IPS-20b (cell line): ENCODE measurements at regions not wholly inside any gene's neighbourhood (a gene's known extent, or its start where the extent isn't known, plus 50 kb on each side); places are given as distances from the start of the nearest gene placed in this dataset.
"Not testable (repeated sequence)": the region's sequence is repeated elsewhere in the genome, so short reads cannot be mapped to it uniquely, and the experiment has no call there.

Source experiments
- H3K27ac ChIP-seq: one replicate; pipeline ENCODE4 v1.5.1; 2013; ENCODE audit warnings: low read length
- H3K27me3 ChIP-seq: 2 replicates; pipeline ENCODE4 v1.6.1; 2013; ENCODE audit warnings: mild to moderate bottlenecking, low read length, inconsistent platforms; ENCODE audit not compliant: insufficient read depth
- H3K36me3 ChIP-seq: 2 replicates; pipeline ENCODE4 v1.6.1; 2013; ENCODE audit warnings: low read depth, mild to moderate bottlenecking, inconsistent platforms, low read length, moderate library complexity; ENCODE audit not compliant: insufficient read depth
- H3K4me1 ChIP-seq: 2 replicates; pipeline ENCODE4 v1.6.1; 2013; ENCODE audit warnings: mild to moderate bottlenecking, control low read depth, inconsistent platforms, low read length, moderate library complexity; ENCODE audit not compliant: insufficient read depth
- H3K4me3 ChIP-seq: 2 replicates; pipeline ENCODE4 v1.5.1; 2013; ENCODE audit warnings: mild to moderate bottlenecking, low read length, inconsistent platforms
- H3K9ac ChIP-seq: 2 replicates; pipeline ENCODE4 v1.6.1; 2013; ENCODE audit warnings: low read depth, mild to moderate bottlenecking, inconsistent platforms, low read length, moderate library complexity
- H3K9me3 ChIP-seq: 2 replicates; pipeline ENCODE4 v1.6.1; 2013; ENCODE audit warnings: mild to moderate bottlenecking, low read depth, low read length, inconsistent platforms; ENCODE audit not compliant: insufficient read depth

- H3K4me1 ChIP-seq = no peaks in the 10 kb centered on the region
- no peaks in the 10 kb centered on the region for H3K27me3 ChIP-seq
Measured at GRCh38 chr2:160828076-160828475, 332.2 kb upstream of the TANK start.

GRCh38 chr2:160832381-160832780 lies 327.8 kb upstream of the TANK start:
- not testable (repeated sequence) for H3K36me3 ChIP-seq, H3K27ac ChIP-seq, H3K4me1 ChIP-seq, H3K27me3 ChIP-seq, H3K4me3 ChIP-seq, H3K9ac ChIP-seq
- peaks cover 11% of the 10 kb centered on the region; the same call in 1 of the 2 replicates for H3K9me3 ChIP-seq

More at GRCh38 chr2:160828076-160828475, 332.2 kb upstream of the TANK start:
- Histone ChIP-seq H3K36me3 (no peaks in the 10 kb centered on the region), H3K9ac (no peak overlapping the region), H3K27ac (no peak overlapping the region), H3K4me3 (no peak overlapping the region), H3K9me3 (peaks cover 20% of the 10 kb centered on the region)

GRCh38 chr2:160835166-160835565 lies 325.1 kb upstream of the TANK start:
- no peak overlapping the region for H3K4me3 ChIP-seq
- no peaks in the 10 kb centered on the region for H3K4me1 ChIP-seq
- no peaks in the 10 kb centered on the region for H3K36me3 ChIP-seq
- H3K27me3 ChIP-seq = no peaks in the 10 kb centered on the region
- peaks cover 1% of the 10 kb centered on the region; the same call in 1 of the 2 replicates for H3K9me3 ChIP-seq
- no peak overlapping the region for H3K9ac ChIP-seq
- H3K27ac ChIP-seq = no peak overlapping the region

- no peaks in the 10 kb centered on the region for H3K36me3 ChIP-seq
- no peaks in the 10 kb centered on the region for H3K4me1 ChIP-seq
- no peak overlapping the region for H3K27ac ChIP-seq
- H3K4me3 ChIP-seq = no peak overlapping the region
- no peaks in the 10 kb centered on the region for H3K27me3 ChIP-seq
- no peak overlapping the region for H3K9ac ChIP-seq
- no peaks in the 10 kb centered on the region for H3K9me3 ChIP-seq
Measured at GRCh38 chr2:160836755-160837154, 323.5 kb upstream of the TANK start.

GRCh38 chr2:160837416-160837815 lies 322.8 kb upstream of the TANK start:
- Histone ChIP-seq H3K9ac (no peak overlapping the region), H3K27ac (no peak overlapping the region), H3K4me3 (no peak overlapping the region), H3K4me1 (no peaks in the 10 kb centered on the region), H3K9me3 (no peaks in the 10 kb centered on the region), H3K27me3 (no peaks in the 10 kb centered on the region), H3K36me3 (no peaks in the 10 kb centered on the region)

- H3K4me1 ChIP-seq = no peaks in the 10 kb centered on the region
- H3K9me3 ChIP-seq = no peaks in the 10 kb centered on the region
- H3K27me3 ChIP-seq = no peaks in the 10 kb centered on the region
- no peaks in the 10 kb centered on the region for H3K36me3 ChIP-seq
- no peak overlapping the region for H3K27ac ChIP-seq
- no peak overlapping the region for H3K4me3 ChIP-seq
- H3K9ac ChIP-seq = no peak overlapping the region
Measured at GRCh38 chr2:160838147-160838546, 322.1 kb upstream of the TANK start.

GRCh38 chr2:160838691-160839090 lies 321.5 kb upstream of the TANK start:
- no peak overlapping the region for H3K4me3 ChIP-seq
- H3K36me3 ChIP-seq = no peaks in the 10 kb centered on the region
- H3K4me1 ChIP-seq = no peaks in the 10 kb centered on the region
- H3K27ac ChIP-seq = no peak overlapping the region
- no peaks in the 10 kb centered on the region for H3K27me3 ChIP-seq
- H3K9ac ChIP-seq = no peak overlapping the region
- no peaks in the 10 kb centered on the region for H3K9me3 ChIP-seq

GRCh38 chr2:160842286-160842685 lies 317.9 kb upstream of the TANK start:
- Histone ChIP-seq H3K9ac (no peak overlapping the region), H3K4me3 (no peak overlapping the region), H3K27me3 (no peaks in the 10 kb centered on the region), H3K27ac (no peak overlapping the region), H3K4me1 (no peaks in the 10 kb centered on the region), H3K9me3 (peaks cover 3% of the 10 kb centered on the region; the same call in 1 of the 2 replicates), H3K36me3 (no peaks in the 10 kb centered on the region)

GRCh38 chr2:160859096-160859495 lies 301.1 kb upstream of the TANK start:
- H3K36me3 ChIP-seq = no peaks in the 10 kb centered on the region
- H3K27ac ChIP-seq = no peak overlapping the region
- no peaks in the 10 kb centered on the region for H3K27me3 ChIP-seq
- H3K4me1 ChIP-seq = no peaks in the 10 kb centered on the region
- no peak overlapping the region for H3K4me3 ChIP-seq
- no peak overlapping the region for H3K9ac ChIP-seq
- H3K9me3 ChIP-seq = no peaks in the 10 kb centered on the region

GRCh38 chr2:160862226-160862625 lies 298.0 kb upstream of the TANK start:
- no peak overlapping the region for H3K9ac ChIP-seq
- H3K36me3 ChIP-seq = no peaks in the 10 kb centered on the region
- H3K27me3 ChIP-seq = no peaks in the 10 kb centered on the region
- no peak overlapping the region for H3K27ac ChIP-seq
- no peaks in the 10 kb centered on the region for H3K4me1 ChIP-seq
- no peak overlapping the region for H3K4me3 ChIP-seq
- no peaks in the 10 kb centered on the region for H3K9me3 ChIP-seq

- Histone ChIP-seq H3K4me1 (no peaks in the 10 kb centered on the region), H3K4me3 (no peak overlapping the region), H3K36me3 (no peaks in the 10 kb centered on the region), H3K27me3 (no peaks in the 10 kb centered on the region), H3K9me3 (no peaks in the 10 kb centered on the region), H3K27ac (no peak overlapping the region), H3K9ac (no peak overlapping the region)
Measured at GRCh38 chr2:160868891-160869290, 291.3 kb upstream of the TANK start.

GRCh38 chr2:160869411-160869810 lies 290.8 kb upstream of the TANK start:
- no peaks in the 10 kb centered on the region for H3K9me3 ChIP-seq
- no peaks in the 10 kb centered on the region for H3K4me1 ChIP-seq
- H3K27me3 ChIP-seq = no peaks in the 10 kb centered on the region
- H3K36me3 ChIP-seq = no peaks in the 10 kb centered on the region
- no peak overlapping the region for H3K9ac ChIP-seq
- no peak overlapping the region for H3K27ac ChIP-seq
- no peak overlapping the region for H3K4me3 ChIP-seq
